GM12891 (cell line): ENCODE measurements at regions not wholly inside any gene's neighbourhood (a gene's known extent, or its start where the extent isn't known, plus 50 kb on each side); places are given as distances from the start of the nearest gene placed in this dataset.
"Not testable (repeated sequence)": the region's sequence is repeated elsewhere in the genome, so short reads cannot be mapped to it uniquely, and the experiment has no call there.

Source experiments
- DNase-seq: peaks from one replicate; pipeline ENCODE4 v3.0.0; 2011; ENCODE audit warnings: low spot score; ENCODE audit not compliant: insufficient read length
- FAIRE-seq: peaks from 2 replicates; lab custom pipeline; 2011; peaks lifted over from hg19 to GRCh38; lab: Jason Lieb, UNC
- PAX5 ChIP-seq: IDR thresholded peaks from 2 replicates; pipeline ENCODE4 v1.6.1; 2011; ENCODE audit warnings: low read length, moderate library complexity, mild to moderate bottlenecking; ENCODE audit not compliant: insufficient read depth, severe bottlenecking
- POLR2A ChIP-seq: IDR thresholded peaks from 2 replicates; pipeline ENCODE4 v1.6.1; 2011; ENCODE audit warnings: low read depth, low read length, control low read depth
- POLR2AphosphoS5 ChIP-seq: IDR thresholded peaks from 2 replicates; pipeline ENCODE4 v1.6.1; 2011; ENCODE audit warnings: low read depth, low read length, control low read depth
- POU2F2 ChIP-seq: IDR thresholded peaks from 2 replicates; pipeline ENCODE4 v1.6.1; 2011; ENCODE audit warnings: low read depth, mild to moderate bottlenecking, control low read depth, low read length, moderate library complexity
- SPI1 ChIP-seq: IDR thresholded peaks from 2 replicates; pipeline ENCODE4 v1.6.1; 2011; ENCODE audit warnings: low read depth, low read length, control low read depth
- TAF1 ChIP-seq: IDR thresholded peaks from 2 replicates; pipeline ENCODE4 v1.6.1; 2011; ENCODE audit warnings: low read depth, low read length, control low read depth

DNA sequence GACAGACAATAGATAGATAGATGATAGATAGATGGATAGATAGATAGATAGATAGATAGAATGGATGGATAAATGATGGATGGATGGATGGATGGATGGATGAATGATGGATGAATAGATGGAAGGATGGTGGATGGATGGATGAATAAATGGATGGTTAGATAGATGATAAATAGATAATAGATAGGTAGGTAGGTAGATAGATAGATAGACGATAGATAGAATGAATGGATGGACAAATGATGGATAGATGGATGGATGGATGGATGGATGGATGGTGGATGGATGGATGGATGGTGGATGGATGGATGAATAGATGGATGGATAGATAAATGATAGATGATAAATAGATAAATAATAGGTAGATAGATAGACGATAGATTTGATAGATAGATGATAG lies 287.4 kb downstream of the CRLF2 start:
- FAIRE-seq (no peak), DNase-seq (no peak)
- TF ChIP-seq SPI1 (no peak), PAX5 (no peak), TAF1 (no peak), POU2F2 (no peak), POLR2AphosphoS5 (no peak), POLR2A (no peak)

- DNase-seq (no peak), FAIRE-seq (no peak)
- TF ChIP-seq POLR2A (no peak), TAF1 (no peak), POLR2AphosphoS5 (no peak), SPI1 (no peak), POU2F2 (no peak), PAX5 (no peak)
Observed at GRCh38 chrX:924017-924416, 288.4 kb downstream of the CRLF2 start.

DNA sequence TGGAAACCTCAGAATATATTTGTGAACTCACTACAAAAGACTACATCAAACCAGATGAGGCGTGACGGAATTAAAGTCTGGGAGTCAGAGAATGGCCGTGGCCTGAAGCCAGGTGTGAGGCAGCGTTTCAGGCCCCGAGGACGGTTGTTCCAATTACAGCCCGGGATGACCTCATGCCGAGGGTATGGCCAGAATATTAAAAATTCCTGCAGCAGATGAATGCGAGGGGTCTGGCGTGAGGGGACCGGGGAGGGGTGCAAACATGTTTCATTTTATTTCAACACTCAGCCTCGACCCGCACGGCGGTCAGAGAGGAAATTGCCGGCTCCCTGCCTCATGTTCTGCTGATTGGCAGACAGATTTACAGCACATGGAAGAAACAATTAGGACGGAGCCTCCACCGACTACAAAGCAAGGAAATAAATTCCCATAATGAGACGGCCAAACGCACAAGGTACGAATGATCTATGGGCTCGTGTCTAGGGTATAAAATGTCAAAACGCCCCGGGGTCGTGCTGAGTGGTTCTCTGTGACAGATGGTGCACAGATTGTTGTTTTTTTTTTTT lies 289.7 kb downstream of the SHOX start:
- TF ChIP-seq SPI1 (no peak), TAF1 (no peak), PAX5 (no peak), POU2F2 (no peak), POLR2A (no peak), POLR2AphosphoS5 (no peak)
- DNase-seq (no peak), FAIRE-seq (no peak)

GRCh38 chrX:916230-916599 lies 285.6 kb downstream of the SHOX start:
- TF ChIP-seq POLR2AphosphoS5 (no peak), POU2F2 (no peak), TAF1 (no peak), PAX5 (no peak), SPI1 (no peak), POLR2A (no peak)
- FAIRE-seq (no peak), DNase-seq (no peak)

DNA sequence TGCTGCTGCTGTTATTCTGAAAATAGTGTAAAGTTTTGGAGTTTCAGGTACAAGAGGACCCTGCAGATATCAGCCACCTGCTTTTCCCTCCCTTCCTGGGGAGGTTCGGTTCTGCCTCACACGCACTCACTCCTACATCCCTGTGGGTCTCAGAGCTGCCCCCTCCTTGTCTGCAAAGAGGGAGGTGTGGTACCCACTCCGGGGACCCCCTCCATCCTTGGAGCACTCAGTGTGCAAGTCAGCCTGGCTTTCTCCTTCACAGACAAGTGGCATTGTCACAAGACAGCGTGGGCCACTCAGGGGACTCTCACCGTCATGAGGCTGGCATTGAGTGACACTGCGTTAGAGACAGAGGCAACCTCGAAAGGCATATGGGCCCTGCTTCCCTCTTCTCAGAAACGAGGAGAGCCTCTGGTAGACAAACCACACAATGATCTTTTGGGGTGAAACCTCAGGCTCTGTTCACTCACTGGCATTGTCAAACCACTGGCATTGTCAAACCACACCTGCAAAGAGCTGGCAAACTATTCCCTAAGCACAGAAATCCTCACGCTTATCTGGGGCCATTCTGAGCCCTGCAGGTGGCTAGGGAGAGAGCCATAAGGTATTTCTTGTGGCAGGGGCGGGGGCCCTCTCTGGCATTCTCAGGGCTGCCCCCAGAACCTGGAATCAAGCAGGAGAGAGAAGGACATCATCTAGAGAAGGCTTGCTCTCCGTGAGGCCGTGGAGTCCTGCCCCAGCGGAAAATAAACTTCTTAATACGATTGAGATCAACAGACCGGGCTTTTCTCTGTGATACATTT lies 285.0 kb downstream of the SHOX start:
- TF ChIP-seq POLR2A, result no peak
- no peak for TF ChIP-seq POU2F2
- TF ChIP-seq PAX5, result no peak
- no peak for TF ChIP-seq SPI1
- no peak for TF ChIP-seq TAF1
- no peak for TF ChIP-seq POLR2AphosphoS5
- no peak for FAIRE-seq
- DNase-seq, result no peak

DNA sequence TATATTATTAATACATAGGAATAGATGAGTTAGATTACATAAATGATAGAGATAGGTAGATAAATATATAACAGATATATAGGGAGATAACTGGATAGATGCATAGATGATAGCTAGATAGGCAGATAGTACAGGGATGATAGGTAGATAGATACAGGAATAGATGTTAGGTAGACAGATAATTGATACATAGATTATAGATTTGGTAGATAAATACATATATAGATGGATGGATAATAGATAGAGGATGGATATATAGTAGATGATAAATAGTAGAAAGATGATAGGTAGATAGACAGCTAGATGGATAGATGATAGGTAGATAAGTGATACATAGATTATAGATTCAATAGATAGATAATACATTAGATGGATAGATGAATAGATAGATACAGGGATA lies 283.6 kb downstream of the SHOX start:
- DNase-seq (no peak), FAIRE-seq (no peak)
- no peak for TF ChIP-seq SPI1
- no peak for TF ChIP-seq POU2F2
- no peak for TF ChIP-seq POLR2AphosphoS5
- no peak for TF ChIP-seq POLR2A
- TF ChIP-seq TAF1, result no peak
- TF ChIP-seq PAX5, result no peak

- FAIRE-seq (no peak), DNase-seq (no peak)
- TF ChIP-seq POLR2AphosphoS5, result no peak
- TF ChIP-seq POLR2A, result no peak
- TF ChIP-seq SPI1, result no peak
- no peak for TF ChIP-seq PAX5
- no peak for TF ChIP-seq TAF1
- TF ChIP-seq POU2F2, result no peak
Observed at GRCh38 chrX:912677-913076, 282.1 kb downstream of the SHOX start.

- DNase-seq, result not testable (repeated sequence)
- FAIRE-seq, result peak; percentile 90
Observed at GRCh38 chrX:909068-909467, 278.5 kb downstream of the SHOX start.

- FAIRE-seq, result no peak
- TF ChIP-seq POLR2A (no peak), PAX5 (no peak), POU2F2 (no peak), SPI1 (no peak), POLR2AphosphoS5 (no peak), TAF1 (no peak)
Observed at GRCh38 chrX:906586-906985, 276.0 kb downstream of the SHOX start.

More at GRCh38 chrX:906586-906985, 276.0 kb downstream of the SHOX start:
- DNase-seq, result no peak
